ENCODE measurements at regions not wholly inside any gene's neighbourhood (a gene's known extent, or its start where the extent isn't known, plus 50 kb on each side); places are given as distances from the start of the nearest gene placed in this dataset.

DNA sequence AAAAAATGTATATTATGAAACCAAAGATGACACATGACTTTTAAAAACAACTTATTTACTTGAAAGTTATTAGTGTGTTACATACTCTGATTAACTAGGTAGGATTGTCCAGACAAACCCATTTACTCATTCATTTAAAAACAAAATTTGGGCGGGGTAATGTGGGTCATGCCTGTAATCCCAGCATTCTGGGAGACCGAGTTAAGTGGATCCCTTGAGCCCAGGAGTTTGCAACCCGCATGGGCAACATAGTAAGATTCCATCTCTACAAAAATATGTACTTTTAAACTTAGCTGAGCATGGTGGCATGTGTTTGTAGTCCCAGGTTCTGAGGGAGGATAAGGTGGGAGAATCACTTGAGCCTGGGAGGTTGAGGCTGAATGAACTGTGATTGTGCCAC is 1414.7 kb downstream of the PLA2G4A start:
- TF ChIP-seq, protein P1, sequence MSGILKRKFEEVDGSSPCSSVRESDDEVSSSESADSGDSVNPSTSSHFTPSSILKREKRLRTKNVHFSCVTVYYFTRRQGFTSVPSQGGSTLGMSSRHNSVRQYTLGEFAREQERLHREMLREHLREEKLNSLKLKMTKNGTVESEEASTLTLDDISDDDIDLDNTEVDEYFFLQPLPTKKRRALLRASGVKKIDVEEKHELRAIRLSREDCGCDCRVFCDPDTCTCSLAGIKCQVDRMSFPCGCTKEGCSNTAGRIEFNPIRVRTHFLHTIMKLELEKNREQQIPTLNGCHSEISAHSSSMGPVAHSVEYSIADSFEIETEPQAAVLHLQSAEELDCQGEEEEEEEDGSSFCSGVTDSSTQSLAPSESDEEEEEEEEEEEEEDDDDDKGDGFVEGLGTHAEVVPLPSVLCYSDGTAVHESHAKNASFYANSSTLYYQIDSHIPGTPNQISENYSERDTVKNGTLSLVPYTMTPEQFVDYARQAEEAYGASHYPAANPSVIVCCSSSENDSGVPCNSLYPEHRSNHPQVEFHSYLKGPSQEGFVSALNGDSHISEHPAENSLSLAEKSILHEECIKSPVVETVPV (CRISPR knock-in tag; IDR thresholded peaks at IDR 0.05): no peak
- TF ChIP-seq PPARA (CRISPR knock-in tag; IDR thresholded peaks at IDR 0.05; ENCODE audit: borderline replicate concordance) (no peak), TOX (CRISPR knock-in tag; IDR thresholded peaks at IDR 0.05; ENCODE audit: borderline replicate concordance) (no peak), CSDC2 (CRISPR knock-in tag; IDR thresholded peaks at IDR 0.05) (no peak), ARNTL (CRISPR knock-in tag; IDR thresholded peaks at IDR 0.05; ENCODE audit: borderline replicate concordance, low read depth) (no peak), ZFP30 (CRISPR knock-in tag; IDR thresholded peaks at IDR 0.05) (no peak), TCF4 (CRISPR knock-in tag; IDR thresholded peaks at IDR 0.05; ENCODE audit: borderline replicate concordance) (no peak), ESRRG (CRISPR knock-in tag; IDR thresholded peaks at IDR 0.05) (no peak), ISL1 (CRISPR knock-in tag; IDR thresholded peaks at IDR 0.05) (no peak), BACH2 (CRISPR knock-in tag; IDR thresholded peaks at IDR 0.05; ENCODE audit: borderline replicate concordance) (no peak)
- TF ChIP-seq, protein P2, sequence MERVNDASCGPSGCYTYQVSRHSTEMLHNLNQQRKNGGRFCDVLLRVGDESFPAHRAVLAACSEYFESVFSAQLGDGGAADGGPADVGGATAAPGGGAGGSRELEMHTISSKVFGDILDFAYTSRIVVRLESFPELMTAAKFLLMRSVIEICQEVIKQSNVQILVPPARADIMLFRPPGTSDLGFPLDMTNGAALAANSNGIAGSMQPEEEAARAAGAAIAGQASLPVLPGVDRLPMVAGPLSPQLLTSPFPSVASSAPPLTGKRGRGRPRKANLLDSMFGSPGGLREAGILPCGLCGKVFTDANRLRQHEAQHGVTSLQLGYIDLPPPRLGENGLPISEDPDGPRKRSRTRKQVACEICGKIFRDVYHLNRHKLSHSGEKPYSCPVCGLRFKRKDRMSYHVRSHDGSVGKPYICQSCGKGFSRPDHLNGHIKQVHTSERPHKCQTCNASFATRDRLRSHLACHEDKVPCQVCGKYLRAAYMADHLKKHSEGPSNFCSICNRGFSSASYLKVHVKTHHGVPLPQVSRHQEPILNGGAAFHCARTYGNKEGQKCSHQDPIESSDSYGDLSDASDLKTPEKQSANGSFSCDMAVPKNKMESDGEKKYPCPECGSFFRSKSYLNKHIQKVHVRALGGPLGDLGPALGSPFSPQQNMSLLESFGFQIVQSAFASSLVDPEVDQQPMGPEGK (CRISPR knock-in tag; IDR thresholded peaks at IDR 0.05; ENCODE audit: borderline replicate concordance): no peak
- TF ChIP-seq, protein P3, sequence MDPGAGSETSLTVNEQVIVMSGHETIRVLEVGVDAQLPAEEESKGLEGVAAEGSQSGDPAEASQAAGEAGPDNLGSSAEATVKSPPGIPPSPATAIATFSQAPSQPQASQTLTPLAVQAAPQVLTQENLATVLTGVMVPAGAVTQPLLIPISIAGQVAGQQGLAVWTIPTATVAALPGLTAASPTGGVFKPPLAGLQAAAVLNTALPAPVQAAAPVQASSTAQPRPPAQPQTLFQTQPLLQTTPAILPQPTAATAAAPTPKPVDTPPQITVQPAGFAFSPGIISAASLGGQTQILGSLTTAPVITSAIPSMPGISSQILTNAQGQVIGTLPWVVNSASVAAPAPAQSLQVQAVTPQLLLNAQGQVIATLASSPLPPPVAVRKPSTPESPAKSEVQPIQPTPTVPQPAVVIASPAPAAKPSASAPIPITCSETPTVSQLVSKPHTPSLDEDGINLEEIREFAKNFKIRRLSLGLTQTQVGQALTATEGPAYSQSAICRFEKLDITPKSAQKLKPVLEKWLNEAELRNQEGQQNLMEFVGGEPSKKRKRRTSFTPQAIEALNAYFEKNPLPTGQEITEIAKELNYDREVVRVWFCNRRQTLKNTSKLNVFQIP (CRISPR knock-in tag; IDR thresholded peaks at IDR 0.05; ENCODE audit: borderline replicate concordance, low read depth): no peak
- TF ChIP-seq, protein P4, sequence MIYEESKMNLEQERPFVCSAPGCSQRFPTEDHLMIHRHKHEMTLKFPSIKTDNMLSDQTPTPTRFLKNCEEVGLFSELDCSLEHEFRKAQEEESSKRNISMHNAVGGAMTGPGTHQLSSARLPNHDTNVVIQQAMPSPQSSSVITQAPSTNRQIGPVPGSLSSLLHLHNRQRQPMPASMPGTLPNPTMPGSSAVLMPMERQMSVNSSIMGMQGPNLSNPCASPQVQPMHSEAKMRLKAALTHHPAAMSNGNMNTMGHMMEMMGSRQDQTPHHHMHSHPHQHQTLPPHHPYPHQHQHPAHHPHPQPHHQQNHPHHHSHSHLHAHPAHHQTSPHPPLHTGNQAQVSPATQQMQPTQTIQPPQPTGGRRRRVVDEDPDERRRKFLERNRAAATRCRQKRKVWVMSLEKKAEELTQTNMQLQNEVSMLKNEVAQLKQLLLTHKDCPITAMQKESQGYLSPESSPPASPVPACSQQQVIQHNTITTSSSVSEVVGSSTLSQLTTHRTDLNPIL (CRISPR knock-in tag; IDR thresholded peaks at IDR 0.05; ENCODE audit: low read depth): no peak

All from SK-N-SH treated with all-trans-retinoic acid at 6 μM for 48 hours (cell line).